ENCODE measurements at regions not wholly inside any gene's neighbourhood (a gene's known extent, or its start where the extent isn't known, plus 50 kb on each side); places are given as distances from the start of the nearest gene placed in this dataset.
A peak's percentile ranks its signal among the peaks of the same experiment; 100 is the strongest.

- no peaks in the 10 kb centered on the region for H3K9me3 ChIP-seq
- no peak overlapping the region for H3K27ac ChIP-seq
- intact Hi-C loops (cut with DNase I; ENCODE audit: low total_unique reads), result no loop called here
- TF ChIP-seq POLR2A (IDR thresholded peaks at IDR 0.05) (no peak), EP300 (IDR thresholded peaks at IDR 0.05) (no peak), POLR2AphosphoS5 (IDR thresholded peaks at IDR 0.05) (no peak)
- TF ChIP-seq, protein P1, sequence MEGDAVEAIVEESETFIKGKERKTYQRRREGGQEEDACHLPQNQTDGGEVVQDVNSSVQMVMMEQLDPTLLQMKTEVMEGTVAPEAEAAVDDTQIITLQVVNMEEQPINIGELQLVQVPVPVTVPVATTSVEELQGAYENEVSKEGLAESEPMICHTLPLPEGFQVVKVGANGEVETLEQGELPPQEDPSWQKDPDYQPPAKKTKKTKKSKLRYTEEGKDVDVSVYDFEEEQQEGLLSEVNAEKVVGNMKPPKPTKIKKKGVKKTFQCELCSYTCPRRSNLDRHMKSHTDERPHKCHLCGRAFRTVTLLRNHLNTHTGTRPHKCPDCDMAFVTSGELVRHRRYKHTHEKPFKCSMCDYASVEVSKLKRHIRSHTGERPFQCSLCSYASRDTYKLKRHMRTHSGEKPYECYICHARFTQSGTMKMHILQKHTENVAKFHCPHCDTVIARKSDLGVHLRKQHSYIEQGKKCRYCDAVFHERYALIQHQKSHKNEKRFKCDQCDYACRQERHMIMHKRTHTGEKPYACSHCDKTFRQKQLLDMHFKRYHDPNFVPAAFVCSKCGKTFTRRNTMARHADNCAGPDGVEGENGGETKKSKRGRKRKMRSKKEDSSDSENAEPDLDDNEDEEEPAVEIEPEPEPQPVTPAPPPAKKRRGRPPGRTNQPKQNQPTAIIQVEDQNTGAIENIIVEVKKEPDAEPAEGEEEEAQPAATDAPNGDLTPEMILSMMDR (IDR thresholded peaks at IDR 0.05), result no peak
- DNase-seq, result peak in 1 of 2 donors; percentile 36
- no peaks in the 10 kb centered on the region for H3K27me3 ChIP-seq
- no peak overlapping the region for H3K4me3 ChIP-seq
- no peaks in the 10 kb centered on the region for H3K4me1 ChIP-seq
- 69 to 79% (median 72%) methylated on average over 4 of the region's 4 CpGs for WGBS, 5 donors
- no peaks in the 10 kb centered on the region for H3K36me3 ChIP-seq
Observed at GRCh38 chr1:163656095-163656759, 334.5 kb downstream of the NUF2 start.

DNA sequence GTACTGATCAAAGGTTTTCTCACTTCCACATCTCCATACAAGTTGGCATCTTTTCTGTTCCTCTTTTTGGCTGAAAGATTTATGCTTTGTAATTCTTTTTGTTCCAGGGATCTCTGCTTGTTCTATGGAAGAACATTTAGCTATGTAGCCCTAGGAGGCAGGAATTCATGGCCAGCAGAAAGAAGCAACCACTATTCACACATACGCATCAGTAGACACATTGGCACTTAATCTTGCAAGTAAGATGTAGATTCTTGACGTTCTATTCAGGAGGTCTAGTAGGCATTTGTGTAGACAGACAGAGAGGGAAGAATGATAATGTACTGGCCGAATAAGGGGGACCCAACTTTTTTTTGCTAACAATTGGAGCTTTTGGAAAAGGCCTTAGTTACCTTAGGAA is 336.0 kb downstream of the NUF2 start:
- intact Hi-C loops (cut with DNase I; ENCODE audit: low total_unique reads), result no loop called here
- Histone ChIP-seq H3K27me3 (no peaks in the 10 kb centered on the region), H3K4me1 (no peaks in the 10 kb centered on the region), H3K4me3 (no peak overlapping the region), H3K27ac (no peak overlapping the region), H3K9me3 (no peaks in the 10 kb centered on the region), H3K36me3 (no peaks in the 10 kb centered on the region)
- TF ChIP-seq POLR2AphosphoS5 (IDR thresholded peaks at IDR 0.05) (no peak), EP300 (IDR thresholded peaks at IDR 0.05) (no peak), POLR2A (IDR thresholded peaks at IDR 0.05) (no peak)
- TF ChIP-seq, protein P1 (IDR thresholded peaks at IDR 0.05), result no peak
- WGBS, 5 donors, result 61 to 83% (median 78%) methylated on average over 3 of the region's 3 CpGs
- DNase-seq, result no peak

DNA sequence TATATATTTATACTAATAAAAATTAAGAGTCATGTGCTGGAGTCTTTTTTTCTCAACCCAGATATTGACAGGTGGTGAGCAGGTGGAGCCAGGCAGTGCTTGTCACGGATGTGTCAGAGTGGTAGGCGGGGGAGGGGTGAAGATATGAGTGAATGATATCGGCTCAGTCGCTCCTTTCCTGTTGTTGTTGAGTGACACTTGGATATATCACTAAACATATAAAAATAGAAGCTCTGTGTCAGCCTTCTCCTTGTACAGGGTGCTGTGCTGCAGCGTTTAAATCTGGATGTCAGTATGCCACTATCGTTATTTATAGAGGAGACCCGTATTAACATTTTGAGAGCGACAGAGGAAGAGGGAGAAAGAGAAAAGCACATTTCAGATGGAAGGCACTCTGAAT is 339.6 kb downstream of the NUF2 start:
- Histone ChIP-seq H3K27ac (no peak overlapping the region), H3K4me1 (peaks cover 0 to 13% (median 2%) of the 10 kb centered on the region in 4 donors), H3K27me3 (no peaks in the 10 kb centered on the region), H3K36me3 (no peaks in the 10 kb centered on the region), H3K4me3 (no peak overlapping the region), H3K9me3 (no peaks in the 10 kb centered on the region)
- WGBS, 5 donors, result 86 to 90% (median 87%) methylated on average over 8 of the region's 8 CpGs
- TF ChIP-seq POLR2A (IDR thresholded peaks at IDR 0.05), result no peak
- intact Hi-C loops (cut with DNase I; ENCODE audit: low total_unique reads), result no loop called here
- no peak for DNase-seq

- WGBS, 5 donors, result 59 to 76% (median 69%) methylated on average over 6 of the region's 6 CpGs
- H3K9me3 ChIP-seq, result no peaks in the 10 kb centered on the region
- intact Hi-C loops (cut with DNase I; ENCODE audit: low total_unique reads), result no loop called here
- no peaks in the 10 kb centered on the region for H3K36me3 ChIP-seq
- TF ChIP-seq, protein P1 (IDR thresholded peaks at IDR 0.05), result no peak
- no peak for TF ChIP-seq POLR2A (IDR thresholded peaks at IDR 0.05)
- TF ChIP-seq POLR2AphosphoS5 (IDR thresholded peaks at IDR 0.05), result no peak
- TF ChIP-seq EP300 (IDR thresholded peaks at IDR 0.05), result no peak
- H3K27ac ChIP-seq, result no peak overlapping the region
- H3K4me1 ChIP-seq, result peaks cover 0 to 13% (median 2%) of the 10 kb centered on the region in 4 donors
- no peaks in the 10 kb centered on the region for H3K27me3 ChIP-seq
- peak in 1 of 2 donors; percentile 55 for DNase-seq
- H3K4me3 ChIP-seq, result no peak overlapping the region
Observed at GRCh38 chr1:163664671-163665335, 343.0 kb downstream of the NUF2 start.

- intact Hi-C loops (cut with DNase I; ENCODE audit: low total_unique reads), result no loop called here
Observed at GRCh38 chr1:163668472-163668871, 346.7 kb downstream of the NUF2 start.

More at GRCh38 chr1:163668472-163668871, 346.7 kb downstream of the NUF2 start:
- H3K27ac ChIP-seq, result no peak overlapping the region
- no peak for TF ChIP-seq EP300 (IDR thresholded peaks at IDR 0.05)
- TF ChIP-seq POLR2A (IDR thresholded peaks at IDR 0.05), result no peak
- TF ChIP-seq, protein P1 (IDR thresholded peaks at IDR 0.05), result no peak
- no peak for TF ChIP-seq POLR2AphosphoS5 (IDR thresholded peaks at IDR 0.05)
- no peaks in the 10 kb centered on the region for H3K27me3 ChIP-seq
- WGBS, 5 donors, result 31 to 57% (median 52%) methylated on average over 2 of the region's 2 CpGs
- peaks cover 3 to 38% (median 19%) of the 10 kb centered on the region in 4 donors for H3K4me1 ChIP-seq
- H3K9me3 ChIP-seq, result no peaks in the 10 kb centered on the region
- no peak for DNase-seq
- H3K36me3 ChIP-seq, result no peaks in the 10 kb centered on the region
- H3K4me3 ChIP-seq, result no peak overlapping the region
